ENCODE measurements at regions not wholly inside any gene's neighbourhood (a gene's known extent, or its start where the extent isn't known, plus 50 kb on each side); places are given as distances from the start of the nearest gene placed in this dataset.

DNA sequence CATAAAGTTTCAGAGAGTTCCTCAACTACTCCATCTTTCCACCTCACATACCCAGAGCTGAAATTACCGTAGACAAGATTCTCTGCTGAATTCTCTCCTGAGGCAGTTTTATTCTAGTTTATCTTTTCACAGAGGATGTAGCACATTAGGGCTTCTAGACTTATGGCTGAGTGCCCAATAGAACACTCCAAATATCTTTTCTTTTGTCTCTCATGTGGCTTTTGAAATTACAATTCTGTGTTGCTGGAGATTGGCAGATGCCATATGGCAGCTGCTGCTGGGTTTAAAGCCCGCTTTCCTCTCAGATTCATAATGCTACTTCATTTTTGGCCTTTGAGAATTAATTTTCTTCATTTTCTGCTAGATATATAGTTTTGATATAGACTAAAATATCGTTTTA, 107.6 kb upstream of the BANK1 start:
- TF ChIP-seq, protein P1, sequence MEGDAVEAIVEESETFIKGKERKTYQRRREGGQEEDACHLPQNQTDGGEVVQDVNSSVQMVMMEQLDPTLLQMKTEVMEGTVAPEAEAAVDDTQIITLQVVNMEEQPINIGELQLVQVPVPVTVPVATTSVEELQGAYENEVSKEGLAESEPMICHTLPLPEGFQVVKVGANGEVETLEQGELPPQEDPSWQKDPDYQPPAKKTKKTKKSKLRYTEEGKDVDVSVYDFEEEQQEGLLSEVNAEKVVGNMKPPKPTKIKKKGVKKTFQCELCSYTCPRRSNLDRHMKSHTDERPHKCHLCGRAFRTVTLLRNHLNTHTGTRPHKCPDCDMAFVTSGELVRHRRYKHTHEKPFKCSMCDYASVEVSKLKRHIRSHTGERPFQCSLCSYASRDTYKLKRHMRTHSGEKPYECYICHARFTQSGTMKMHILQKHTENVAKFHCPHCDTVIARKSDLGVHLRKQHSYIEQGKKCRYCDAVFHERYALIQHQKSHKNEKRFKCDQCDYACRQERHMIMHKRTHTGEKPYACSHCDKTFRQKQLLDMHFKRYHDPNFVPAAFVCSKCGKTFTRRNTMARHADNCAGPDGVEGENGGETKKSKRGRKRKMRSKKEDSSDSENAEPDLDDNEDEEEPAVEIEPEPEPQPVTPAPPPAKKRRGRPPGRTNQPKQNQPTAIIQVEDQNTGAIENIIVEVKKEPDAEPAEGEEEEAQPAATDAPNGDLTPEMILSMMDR (IDR thresholded peaks at IDR 0.05): no peak
- no peak for TF ChIP-seq POLR2A (IDR thresholded peaks at IDR 0.05)

Data from adrenal gland (tissue), 5 donors.